Natural killer cell (primary cell): ENCODE measurements at regions not wholly inside any gene's neighbourhood (a gene's known extent, or its start where the extent isn't known, plus 50 kb on each side); places are given as distances from the start of the nearest gene placed in this dataset.

Source experiments
- ATAC-seq, 3 donors: fragments of 150-1000 bp in 2 of 3; fragments of 200-7000 bp in 1 of 3; cut with Tn5 transposase; 1 replicate in 1 of 3; 2 replicates in 2 of 3; pipeline ENCODE4 v1.10.0; 2021; ENCODE audit warnings: mild to moderate bottlenecking in 2 of 3, moderate library complexity in 2 of 3
- DNase-seq, 2 donors: peaks; one replicate each; pipeline versions ENCODE4 v3.0.0 to v3.0.0-alpha.2; 2013 to 2021; ENCODE audit warnings: mixed read lengths in 1 of 2
- H3K27ac ChIP-seq: one replicate; pipeline ENCODE4 v1.5.1; 2013; ENCODE audit warnings: mild to moderate bottlenecking, low read length
- H3K27me3 ChIP-seq: one replicate; pipeline ENCODE4 v1.6.1; 2013; ENCODE audit warnings: low read length; ENCODE audit not compliant: control insufficient read depth, insufficient read depth
- H3K36me3 ChIP-seq: one replicate; pipeline ENCODE4 v1.6.1; 2013; ENCODE audit warnings: low read length; ENCODE audit not compliant: control insufficient read depth, insufficient read depth
- H3K4me1 ChIP-seq: one replicate; pipeline ENCODE4 v1.6.1; 2013; ENCODE audit warnings: low read length; ENCODE audit not compliant: control insufficient read depth, insufficient read depth
- H3K4me3 ChIP-seq: one replicate; pipeline ENCODE4 v1.5.1; 2013; ENCODE audit warnings: low read length
- H3K9me3 ChIP-seq: one replicate; pipeline ENCODE4 v1.6.1; 2013; ENCODE audit warnings: low read length; ENCODE audit not compliant: control insufficient read depth, insufficient read depth
- H3K27ac Mint-ChIP-seq, 2 donors: one replicate each; pipeline ENCODE4 v1.8.0; 2022; ENCODE audit warnings: mild to moderate bottlenecking in 2 of 2, mixed read lengths in 2 of 2, moderate library complexity in 1 of 2
- H3K27me3 Mint-ChIP-seq, 2 donors: one replicate each; pipeline ENCODE4 v1.8.0; 2022; ENCODE audit warnings: low read depth in 2 of 2, mixed read lengths in 2 of 2
- H3K36me3 Mint-ChIP-seq: one replicate; pipeline ENCODE4 v1.8.0; 2022; ENCODE audit warnings: mixed read lengths
- H3K4me1 Mint-ChIP-seq, 2 donors: one replicate each; pipeline ENCODE4 v1.8.0; 2022; ENCODE audit warnings: mixed read lengths in 2 of 2
- H3K4me3 Mint-ChIP-seq: one replicate; pipeline ENCODE4 v1.8.0; 2022; ENCODE audit warnings: mild to moderate bottlenecking, moderate library complexity, mixed read lengths
- H3K9me3 Mint-ChIP-seq, 2 donors: one replicate each; pipeline ENCODE4 v1.8.0; 2022; ENCODE audit warnings: mixed read lengths in 2 of 2
- CTCF ChIP-seq: fragments of 200-600 bp; IDR thresholded peaks from one replicate; pipeline ENCODE4 v1.8.0; 2022; ENCODE audit warnings: antibody characterized with exemption
- WGBS: methylation state at CpG from one replicate; pipeline ENCODE4 v1.1.7; 2013; ENCODE audit warnings: missing lambda C conversion rate; ENCODE audit not compliant: insufficient coverage; 5-methylcytosine and 5-hydroxymethylcytosine counted together
- intact Hi-C: fragments of 100-400 bp; cut with micrococcal nuclease; formaldehyde crosslinking; loops from one replicate; pipeline ENCODE4 v1.14.2; 2022

- Mint-ChIP-seq H3K27ac (no peak overlapping the region), H3K27me3 (peaks cover 0 to 4% of the 10 kb centered on the region in 2 donors), H3K9me3 (peaks cover 0 to 2% of the 10 kb centered on the region in 2 donors), H3K4me1 (peaks cover 0 to 11% of the 10 kb centered on the region in 2 donors), H3K4me3 (no peak overlapping the region), H3K36me3 (no peaks in the 10 kb centered on the region)
- intact Hi-C loops: no loop called here
- Histone ChIP-seq H3K27me3 (no peaks in the 10 kb centered on the region), H3K27ac (no peak overlapping the region), H3K9me3 (no peaks in the 10 kb centered on the region), H3K4me1 (peaks cover 2% of the 10 kb centered on the region), H3K4me3 (no peak overlapping the region), H3K36me3 (no peaks in the 10 kb centered on the region)
- no peak for DNase-seq
- TF ChIP-seq CTCF: no peak
- 100% methylated on average over 1 of the region's 1 CpG for WGBS
- ATAC-seq: no peak
These were observed 164.8 kb downstream of the TNFSF18 start for GRCh38 chr1:172885971-172886370.

GRCh38 chr1:172887162-172887561, 163.6 kb downstream of the TNFSF18 start:
- Mint-ChIP-seq H3K27me3 (peaks cover 0 to 2% of the 10 kb centered on the region in 2 donors), H3K27ac (no peak overlapping the region), H3K9me3 (peaks cover 0 to 2% of the 10 kb centered on the region in 2 donors), H3K4me1 (peaks cover 0 to 11% of the 10 kb centered on the region in 2 donors), H3K36me3 (no peaks in the 10 kb centered on the region), H3K4me3 (no peak overlapping the region)
- 86% methylated on average over 1 of the region's 1 CpG for WGBS
- TF ChIP-seq CTCF: no peak
- Histone ChIP-seq H3K4me1 (peaks cover 2% of the 10 kb centered on the region), H3K9me3 (no peaks in the 10 kb centered on the region), H3K36me3 (no peaks in the 10 kb centered on the region), H3K27ac (no peak overlapping the region), H3K4me3 (no peak overlapping the region), H3K27me3 (no peaks in the 10 kb centered on the region)
- DNase-seq (no peak), ATAC-seq (no peak)
- intact Hi-C loops: no loop called here

GRCh38 chr1:172893146-172893841, 157.4 kb downstream of the TNFSF18 start:
- Histone ChIP-seq H3K36me3 (no peaks in the 10 kb centered on the region), H3K27me3 (no peaks in the 10 kb centered on the region), H3K4me3 (no peak overlapping the region), H3K27ac (no peak overlapping the region), H3K4me1 (peaks cover 7% of the 10 kb centered on the region), H3K9me3 (no peaks in the 10 kb centered on the region)
- Mint-ChIP-seq H3K27ac (no peak overlapping the region), H3K36me3 (no peaks in the 10 kb centered on the region), H3K4me3 (no peak overlapping the region), H3K4me1 (peaks cover 17% of the 10 kb centered on the region in 2 donors), H3K27me3 (peaks cover 0 to 2% of the 10 kb centered on the region in 2 donors), H3K9me3 (peaks cover 0 to 2% of the 10 kb centered on the region in 2 donors)
- WGBS: 74% methylated on average over 1 of the region's 1 CpG
- ATAC-seq (no peak), DNase-seq (no peak)
- intact Hi-C loops: no loop called here
- no peak for TF ChIP-seq CTCF
